ENCODE measurements at regions not wholly inside any gene's neighbourhood (a gene's known extent, or its start where the extent isn't known, plus 50 kb on each side); places are given as distances from the start of the nearest gene placed in this dataset.

DNA sequence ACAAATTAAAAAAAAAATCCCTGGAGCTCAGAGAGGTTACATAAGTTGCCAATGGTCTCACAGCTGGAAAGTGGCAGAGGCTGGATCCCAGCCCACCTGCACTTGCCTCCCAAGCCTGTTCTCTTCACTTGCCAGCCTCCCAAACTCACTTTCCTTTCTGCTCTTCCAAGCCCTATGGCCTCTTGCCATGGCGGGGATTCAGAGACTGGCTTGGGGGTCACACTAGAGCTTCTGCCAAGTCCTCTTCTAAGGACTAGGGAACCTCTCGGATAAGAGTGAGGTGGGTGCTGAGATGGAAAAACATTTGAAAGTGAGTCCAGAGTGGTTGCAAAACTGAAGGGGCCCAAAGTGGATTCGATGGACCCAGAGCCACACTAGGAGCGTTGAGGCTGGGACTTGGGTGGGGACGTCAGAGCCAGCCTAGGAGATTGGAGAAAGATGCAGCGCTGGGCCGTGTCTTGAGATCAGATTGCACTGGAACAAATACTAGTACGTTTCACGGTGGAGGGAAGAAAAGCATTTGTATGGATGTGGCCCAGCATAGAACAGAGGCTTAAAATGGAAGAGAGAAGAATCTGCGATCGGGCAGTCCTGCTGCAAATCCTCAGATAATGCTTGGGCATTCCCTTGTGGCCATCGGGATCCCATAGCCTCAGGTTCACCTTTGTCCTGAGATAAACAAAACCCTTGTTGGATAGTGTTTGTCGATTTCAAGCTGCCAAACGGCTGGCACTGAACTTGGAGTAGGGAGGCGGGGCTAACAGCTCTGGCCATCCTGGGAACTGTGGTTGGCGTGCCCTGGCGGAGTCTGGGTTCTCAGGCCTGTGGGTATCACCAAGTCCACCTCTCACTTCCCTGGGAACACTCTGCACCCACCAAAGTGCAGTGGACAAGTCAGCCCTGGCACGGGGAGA is 84.8 kb downstream of the ING1 start:
- H3K27me3 Mint-ChIP-seq: peaks cover 58% of the 10 kb centered on the region
- H3K4me3 Mint-ChIP-seq: no peak overlapping the region
- H3K27ac Mint-ChIP-seq: no peak overlapping the region
- H3K36me3 Mint-ChIP-seq (ENCODE audit: low read depth): peaks cover 7% of the 10 kb centered on the region
- DNase-seq: no peak
- H3K4me1 Mint-ChIP-seq: peaks cover 8% of the 10 kb centered on the region
- no peak for ATAC-seq
- peaks cover 3% of the 10 kb centered on the region for H3K9me3 ChIP-seq (ENCODE audit: control insufficient read depth, low read length, poor library complexity, severe bottlenecking)

DNA sequence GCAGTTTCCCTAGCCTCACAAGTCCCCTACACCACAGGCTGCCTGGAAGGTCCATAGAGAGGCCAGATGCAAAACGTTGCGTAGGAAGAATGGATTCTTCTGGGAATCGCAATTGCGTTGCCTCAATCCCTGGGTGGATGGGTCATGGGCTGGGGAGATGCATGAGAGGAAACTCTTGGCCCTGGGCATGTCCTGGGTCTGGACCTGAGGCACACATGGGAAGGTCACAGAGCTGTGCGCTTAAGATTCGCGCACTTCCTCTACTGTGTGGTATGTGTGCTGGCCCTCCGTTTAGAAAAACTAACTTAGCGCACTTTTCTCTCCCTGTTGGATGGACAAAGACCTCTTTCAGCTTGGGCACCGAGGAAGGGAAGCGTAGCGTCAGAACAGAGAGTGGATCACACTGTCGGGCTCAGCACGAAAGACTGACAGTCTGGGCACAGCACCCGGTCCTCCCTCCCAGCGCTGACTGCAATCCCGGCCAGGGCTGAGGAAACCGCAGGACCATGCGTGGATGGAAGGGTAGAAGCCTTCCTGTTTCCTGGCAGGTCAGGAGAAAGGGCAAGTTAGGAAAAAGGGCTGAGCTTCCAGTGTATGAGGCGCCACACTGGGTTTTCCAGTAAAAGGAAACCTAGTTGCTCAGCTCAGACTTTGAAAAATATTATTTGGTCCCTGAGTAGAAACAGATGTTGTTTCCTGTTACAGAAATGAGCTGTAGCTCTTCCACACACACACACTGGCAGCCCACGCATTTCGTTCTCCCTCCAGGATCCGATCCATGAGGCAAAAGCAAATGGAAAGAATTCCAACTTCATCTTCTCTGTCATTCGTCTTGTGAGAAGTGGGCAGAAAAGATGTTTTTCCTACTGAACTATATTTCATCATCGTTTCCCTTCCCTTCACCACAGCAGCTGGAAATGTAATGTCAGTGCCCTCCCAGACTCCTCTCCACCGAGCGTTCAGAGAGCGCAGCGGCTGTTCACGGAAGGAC is 86.0 kb downstream of the ING1 start:
- no peak for DNase-seq
- peaks cover 8% of the 10 kb centered on the region for H3K4me1 Mint-ChIP-seq
- peaks cover 62% of the 10 kb centered on the region for H3K27me3 Mint-ChIP-seq
- ATAC-seq: no peak
- peaks cover 3% of the 10 kb centered on the region for H3K9me3 ChIP-seq (ENCODE audit: control insufficient read depth, low read length, poor library complexity, severe bottlenecking)
- no peak overlapping the region for H3K4me3 Mint-ChIP-seq
- H3K27ac Mint-ChIP-seq: no peak overlapping the region
- peaks cover 7% of the 10 kb centered on the region for H3K36me3 Mint-ChIP-seq (ENCODE audit: low read depth)

DNA sequence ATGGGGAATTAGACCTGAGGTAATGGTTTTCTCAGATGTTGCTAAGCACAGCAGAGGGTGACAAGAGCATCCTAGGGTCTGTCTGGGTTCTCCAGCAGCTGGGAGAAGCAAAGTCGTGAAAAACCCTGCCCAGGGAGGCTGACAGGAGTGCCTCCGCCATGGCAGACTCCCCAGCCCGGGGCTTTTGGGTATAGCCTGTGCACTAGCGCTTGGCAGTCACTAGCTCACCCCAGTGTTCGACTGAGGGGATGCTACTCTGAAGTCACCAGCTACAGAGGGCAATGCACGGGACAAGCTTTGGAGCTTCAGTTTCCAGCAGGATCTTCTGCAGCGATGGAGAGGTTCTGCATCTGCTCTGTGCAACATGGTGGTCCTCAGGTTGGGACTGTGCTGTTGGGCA is 87.5 kb downstream of the ING1 start:
- H3K9me3 ChIP-seq (ENCODE audit: control insufficient read depth, low read length, poor library complexity, severe bottlenecking): no peaks in the 10 kb centered on the region
- ATAC-seq (peak; percentile 36), DNase-seq (no peak)
- Mint-ChIP-seq H3K27me3 (peaks cover 62% of the 10 kb centered on the region), H3K4me1 (peaks cover 8% of the 10 kb centered on the region), H3K27ac (no peak overlapping the region), H3K4me3 (no peak overlapping the region), H3K36me3 (ENCODE audit: low read depth) (peaks cover 7% of the 10 kb centered on the region)

DNA sequence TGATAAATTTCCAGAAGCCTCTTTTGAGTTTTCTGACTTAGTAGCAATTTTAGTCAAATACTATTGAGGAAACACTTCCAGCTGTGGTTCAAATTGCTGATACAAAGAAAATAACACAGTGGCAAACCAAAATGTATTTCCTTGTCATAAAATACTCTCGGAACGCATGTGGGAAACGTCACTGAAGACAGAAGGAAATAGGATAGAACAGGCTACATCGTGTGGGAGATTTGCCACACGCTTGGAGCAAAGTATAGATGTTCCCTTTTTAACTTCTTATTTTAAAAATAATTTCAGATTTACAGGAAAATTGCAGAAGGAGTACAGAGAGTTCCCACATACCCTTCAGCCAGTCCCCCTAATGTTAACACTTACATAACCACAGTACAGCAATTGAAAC is 88.8 kb downstream of the ING1 start:
- no peak for DNase-seq
- H3K36me3 Mint-ChIP-seq (ENCODE audit: low read depth): peaks cover 7% of the 10 kb centered on the region
- no peaks in the 10 kb centered on the region for H3K9me3 ChIP-seq (ENCODE audit: control insufficient read depth, low read length, poor library complexity, severe bottlenecking)
- H3K4me3 Mint-ChIP-seq: no peak overlapping the region
- no peak for ATAC-seq
- H3K4me1 Mint-ChIP-seq: peaks cover 8% of the 10 kb centered on the region
- no peak overlapping the region for H3K27ac Mint-ChIP-seq
- peaks cover 63% of the 10 kb centered on the region for H3K27me3 Mint-ChIP-seq

DNA sequence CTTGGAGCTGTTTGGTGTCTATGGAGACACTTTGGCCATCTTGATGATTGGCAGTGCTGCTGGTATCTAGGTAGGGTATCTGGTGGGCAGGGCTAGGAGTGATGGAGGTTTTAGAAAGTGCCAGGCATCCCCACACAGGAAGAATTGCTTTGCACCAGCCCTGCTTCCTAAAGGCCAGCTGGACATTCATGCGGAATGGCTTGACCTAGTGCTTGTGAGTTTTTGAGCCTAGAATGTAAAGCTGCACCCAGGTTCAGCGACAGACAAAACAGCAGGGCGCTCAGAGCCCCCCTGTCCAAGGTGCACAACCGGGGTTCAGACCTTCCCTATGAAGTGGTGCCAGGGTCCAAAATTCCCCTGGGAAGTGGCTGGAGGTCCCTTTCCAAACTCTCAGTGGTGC is 93.1 kb downstream of the ING1 start:
- DNase-seq (no peak), ATAC-seq (no peak)
- H3K27ac Mint-ChIP-seq: no peak overlapping the region
- peaks cover 53% of the 10 kb centered on the region for H3K27me3 Mint-ChIP-seq
- H3K4me3 Mint-ChIP-seq: no peak overlapping the region
- no peaks in the 10 kb centered on the region for H3K9me3 ChIP-seq (ENCODE audit: control insufficient read depth, low read length, poor library complexity, severe bottlenecking)
- H3K4me1 Mint-ChIP-seq: no peaks in the 10 kb centered on the region
- H3K36me3 Mint-ChIP-seq (ENCODE audit: low read depth): no peaks in the 10 kb centered on the region

DNA sequence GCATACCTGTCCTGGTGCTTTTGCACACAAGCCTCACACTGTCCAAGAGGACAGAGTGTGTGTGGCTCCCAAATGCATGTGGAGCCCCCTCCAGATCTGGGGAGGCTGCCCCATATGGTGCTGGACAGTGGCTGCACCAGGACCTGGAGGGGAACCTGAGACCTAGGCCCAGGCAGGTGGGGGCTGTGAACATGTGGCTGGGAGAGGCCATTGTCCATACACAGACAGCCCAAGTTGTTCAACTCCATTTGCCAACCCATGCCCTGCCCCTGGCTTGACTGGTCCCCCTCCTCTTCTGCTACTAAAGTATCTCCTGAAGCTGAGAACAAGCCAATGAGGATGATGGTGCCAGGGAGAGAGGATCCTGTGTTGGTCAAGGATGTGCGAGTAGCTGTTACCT is 94.0 kb downstream of the ING1 start:
- H3K36me3 Mint-ChIP-seq (ENCODE audit: low read depth): no peaks in the 10 kb centered on the region
- H3K9me3 ChIP-seq (ENCODE audit: control insufficient read depth, low read length, poor library complexity, severe bottlenecking): no peaks in the 10 kb centered on the region
- peaks cover 57% of the 10 kb centered on the region for H3K27me3 Mint-ChIP-seq
- DNase-seq: no peak
- ATAC-seq: no peak
- H3K27ac Mint-ChIP-seq: no peak overlapping the region
- H3K4me3 Mint-ChIP-seq: no peak overlapping the region
- peaks cover 7% of the 10 kb centered on the region for H3K4me1 Mint-ChIP-seq

DNA sequence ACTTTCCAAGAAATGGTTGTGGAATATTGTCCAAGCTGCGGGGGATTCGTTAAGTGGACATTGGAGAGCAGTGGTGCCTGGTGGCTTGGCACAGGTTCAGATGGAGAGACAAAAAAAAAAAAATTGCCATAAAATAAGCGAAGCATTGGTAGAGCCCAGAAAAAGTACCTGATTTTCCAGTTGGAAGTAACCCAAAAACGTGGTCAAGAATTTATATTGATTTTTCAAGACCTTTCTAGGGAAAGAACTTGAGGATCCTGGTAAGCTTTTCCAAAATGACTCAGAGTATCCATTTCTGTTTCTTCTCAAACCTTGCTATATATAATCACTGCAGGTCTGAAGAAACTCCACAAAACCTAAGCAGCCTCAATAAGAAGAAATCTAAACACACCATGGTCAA is 94.6 kb downstream of the ING1 start:
- Mint-ChIP-seq H3K4me3 (no peak overlapping the region), H3K4me1 (peaks cover 7% of the 10 kb centered on the region), H3K36me3 (ENCODE audit: low read depth) (no peaks in the 10 kb centered on the region), H3K27me3 (peaks cover 58% of the 10 kb centered on the region), H3K27ac (no peak overlapping the region)
- ATAC-seq: no peak
- no peak for DNase-seq
- H3K9me3 ChIP-seq (ENCODE audit: control insufficient read depth, low read length, poor library complexity, severe bottlenecking): no peaks in the 10 kb centered on the region

DNA sequence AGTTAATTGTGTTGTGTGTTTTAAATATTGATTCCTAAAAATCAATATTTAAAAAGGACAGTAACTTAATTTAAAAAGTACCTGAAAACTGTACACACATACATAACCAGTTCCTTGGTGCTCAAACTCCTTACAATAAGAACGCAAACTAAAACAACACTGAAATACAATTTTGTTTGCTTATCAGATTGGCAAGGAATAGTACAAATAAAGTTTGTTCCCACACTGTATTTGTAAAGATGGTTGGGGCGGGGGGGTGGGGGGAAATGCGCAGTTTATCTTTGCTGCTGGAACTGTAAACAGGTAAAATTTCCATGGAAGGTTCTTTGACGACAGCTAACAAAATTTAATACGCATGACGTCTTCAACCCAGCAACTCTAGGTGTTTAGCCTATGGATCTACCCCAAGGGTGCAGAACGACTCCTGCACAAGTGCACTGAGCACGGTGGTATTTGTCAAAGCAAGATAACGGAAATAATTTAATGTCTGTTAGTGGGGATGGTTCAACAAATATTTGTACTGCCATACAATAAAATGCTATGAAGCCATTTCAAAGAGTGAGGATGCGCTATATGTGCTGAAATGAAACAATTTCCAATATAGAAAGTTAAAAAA is 96.5 kb downstream of the ING1 start:
- H3K4me3 Mint-ChIP-seq: no peak overlapping the region
- peaks cover 54% of the 10 kb centered on the region for H3K27me3 Mint-ChIP-seq
- no peaks in the 10 kb centered on the region for H3K36me3 Mint-ChIP-seq (ENCODE audit: low read depth)
- no peak for ATAC-seq
- H3K9me3 ChIP-seq (ENCODE audit: control insufficient read depth, low read length, poor library complexity, severe bottlenecking): no peaks in the 10 kb centered on the region
- H3K4me1 Mint-ChIP-seq: peaks cover 7% of the 10 kb centered on the region
- no peak overlapping the region for H3K27ac Mint-ChIP-seq
- DNase-seq: no peak

DNA sequence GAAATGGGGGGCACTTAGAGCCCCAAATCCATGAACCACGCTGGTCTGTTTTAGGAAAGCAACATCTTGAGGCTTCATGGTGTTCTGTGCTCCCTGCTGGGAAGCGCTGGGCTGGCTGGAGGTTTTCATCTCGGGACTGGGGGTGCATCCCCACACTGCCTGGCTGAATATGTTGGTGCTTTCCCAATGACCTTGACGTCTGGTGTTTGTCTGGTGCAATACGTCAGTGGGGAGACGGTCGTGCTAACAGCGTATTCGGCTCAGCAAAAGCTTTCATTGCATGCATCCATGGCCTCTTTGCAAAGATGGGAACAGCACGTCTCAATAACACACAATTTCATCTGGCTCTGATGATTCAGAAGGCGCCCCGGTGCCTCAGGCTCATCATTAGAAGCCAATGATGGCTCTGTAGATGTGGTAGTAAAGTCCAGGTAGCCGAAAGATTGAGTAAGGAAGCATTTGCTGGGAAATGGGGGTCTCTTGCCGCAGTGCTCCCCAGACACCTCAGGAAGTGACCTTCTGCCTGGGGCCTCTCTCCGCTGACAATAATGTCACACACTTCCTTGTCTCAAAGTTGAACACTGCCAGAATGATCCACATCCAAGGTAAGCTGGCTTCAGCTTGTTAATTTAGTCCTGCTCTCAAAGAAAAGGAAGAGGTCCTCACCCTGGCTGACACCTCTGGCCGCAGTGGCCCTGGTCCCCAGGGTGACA is 97.7 kb downstream of the ING1 start:
- Mint-ChIP-seq H3K36me3 (ENCODE audit: low read depth) (no peaks in the 10 kb centered on the region), H3K27ac (peak overlapping the region; percentile 37), H3K27me3 (peaks cover 49% of the 10 kb centered on the region), H3K4me3 (peak overlapping the region; percentile 28), H3K4me1 (peaks cover 9% of the 10 kb centered on the region)
- ATAC-seq (no peak), DNase-seq (no peak)
- no peaks in the 10 kb centered on the region for H3K9me3 ChIP-seq (ENCODE audit: control insufficient read depth, low read length, poor library complexity, severe bottlenecking)

DNA sequence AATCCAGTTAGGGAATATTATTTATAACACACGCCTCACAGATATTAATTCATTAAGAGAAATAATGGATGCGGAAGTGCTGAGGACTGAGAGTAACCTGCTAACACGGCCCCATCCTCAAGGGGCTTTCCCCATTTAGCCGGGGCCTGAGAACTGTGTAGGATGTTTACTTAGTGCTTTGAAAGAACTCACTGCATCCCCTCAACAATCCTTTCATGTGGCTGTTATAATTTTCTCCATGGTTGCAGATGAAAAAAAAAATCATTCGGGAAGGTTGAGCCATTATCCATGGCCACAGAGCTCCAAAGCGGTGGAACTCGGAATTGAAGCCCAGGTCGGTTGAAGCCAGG is 98.2 kb downstream of the ING1 start:
- H3K9me3 ChIP-seq (ENCODE audit: control insufficient read depth, low read length, poor library complexity, severe bottlenecking): no peaks in the 10 kb centered on the region
- DNase-seq (no peak), ATAC-seq (peak; percentile 54)
- Mint-ChIP-seq H3K27ac (peak overlapping the region; percentile 37), H3K27me3 (peaks cover 48% of the 10 kb centered on the region), H3K4me1 (peaks cover 9% of the 10 kb centered on the region), H3K4me3 (peak overlapping the region; percentile 75), H3K36me3 (ENCODE audit: low read depth) (no peaks in the 10 kb centered on the region)

DNA sequence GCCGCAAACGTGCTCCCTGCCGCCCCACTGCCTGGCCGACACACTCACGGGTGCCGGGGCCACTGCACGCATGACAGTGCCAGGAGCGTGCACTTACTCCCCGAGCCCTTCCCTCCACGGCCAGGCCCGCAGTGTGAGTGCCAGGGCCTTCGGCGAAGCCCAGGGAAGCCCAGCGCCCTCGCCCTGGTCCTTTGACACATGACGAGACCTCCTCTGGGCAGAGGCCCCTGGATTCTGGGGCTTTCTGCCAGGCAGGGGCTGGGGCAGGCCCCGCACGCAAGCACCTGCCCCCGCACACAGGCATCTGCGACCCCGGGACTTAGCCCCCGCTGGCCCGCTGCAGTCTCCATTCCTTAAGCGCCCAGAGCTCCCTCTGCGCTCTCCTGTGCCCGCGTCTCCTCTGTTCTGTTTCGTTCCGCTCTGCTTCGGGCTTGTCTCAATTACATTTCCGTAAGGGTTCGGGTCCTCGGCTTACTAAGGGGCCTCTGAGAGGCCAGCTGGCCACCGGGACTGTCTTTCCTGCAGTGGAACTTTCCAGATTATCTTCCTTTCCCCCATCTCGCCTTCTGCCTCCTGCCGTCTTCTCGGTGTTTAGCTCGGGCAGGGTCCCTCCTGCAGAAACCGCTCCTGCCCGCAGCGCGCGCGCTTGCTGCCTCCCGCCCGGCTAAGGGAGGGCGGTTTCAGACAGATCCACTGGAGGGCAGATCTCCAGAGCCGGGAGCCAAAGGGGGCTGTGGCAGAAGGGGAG is 98.8 kb downstream of the ING1 start:
- H3K27ac Mint-ChIP-seq: no peak overlapping the region
- DNase-seq: no peak
- H3K4me3 Mint-ChIP-seq: peak overlapping the region; percentile 75
- peaks cover 43% of the 10 kb centered on the region for H3K27me3 Mint-ChIP-seq
- H3K9me3 ChIP-seq (ENCODE audit: control insufficient read depth, low read length, poor library complexity, severe bottlenecking): no peaks in the 10 kb centered on the region
- H3K36me3 Mint-ChIP-seq (ENCODE audit: low read depth): no peaks in the 10 kb centered on the region
- ATAC-seq: peak; percentile 37
- H3K4me1 Mint-ChIP-seq: peaks cover 9% of the 10 kb centered on the region
